MCF 10A (cell line): ENCODE measurements at regions not wholly inside any gene's neighbourhood (a gene's known extent, or its start where the extent isn't known, plus 50 kb on each side); places are given as distances from the start of the nearest gene placed in this dataset.
"Not testable (repeated sequence)": the region's sequence is repeated elsewhere in the genome, so short reads cannot be mapped to it uniquely, and the experiment has no call there.

Experiments used
- BruUV-seq: library from RNA; stranded (reverse); fragments of 400-500 nt; replicated peaks from 2 replicates; lab custom pipeline; 2021; lab: Mats Ljungman, UMichigan
- CTCF ChIA-PET: fragments of 300-600 bp; sonication (Branson Sonifier 250); formaldehyde crosslinking; extraction: SDS; loops from one replicate; lab custom pipeline; 2021; ENCODE audit warnings: antibody characterized with exemption, inconsistent platforms; lab: Yijun Ruan, JAX
- POLR2A ChIA-PET: fragments of 300-600, 350-650 bp; sonication (Branson Sonifier 250); formaldehyde crosslinking; extraction: SDS; loops from one replicate; lab custom pipeline; 2020; ENCODE audit warnings: antibody characterized with exemption, inconsistent platforms; lab: Yijun Ruan, JAX
- DNase-seq: peaks from one replicate; pipeline ENCODE4 v3.0.0-alpha.2; 2018; ENCODE audit not compliant: unreplicated experiment
- H3K27ac Mint-ChIP-seq: one replicate; pipeline ENCODE4 v1.8.0; 2022; ENCODE audit warnings: mild to moderate bottlenecking, low read depth, mixed read lengths; ENCODE audit not compliant: unreplicated experiment
- H3K27me3 Mint-ChIP-seq: one replicate; pipeline ENCODE4 v1.8.0; 2022; ENCODE audit warnings: mixed read lengths; ENCODE audit not compliant: insufficient read depth, unreplicated experiment
- H3K36me3 Mint-ChIP-seq: one replicate; pipeline ENCODE4 v1.8.0; 2022; ENCODE audit warnings: mild to moderate bottlenecking, moderate library complexity, mixed read lengths; ENCODE audit not compliant: insufficient read depth, unreplicated experiment
- H3K4me1 Mint-ChIP-seq: one replicate; pipeline ENCODE4 v1.8.0; 2022; ENCODE audit warnings: mixed read lengths; ENCODE audit not compliant: insufficient read depth, unreplicated experiment
- H3K4me3 Mint-ChIP-seq: one replicate; pipeline ENCODE4 v1.8.0; 2022; ENCODE audit warnings: mild to moderate bottlenecking, moderate library complexity, mixed read lengths; ENCODE audit not compliant: unreplicated experiment
- H3K9me3 Mint-ChIP-seq: one replicate; pipeline ENCODE4 v1.8.0; 2022; ENCODE audit warnings: mixed read lengths; ENCODE audit not compliant: unreplicated experiment
- intact Hi-C: fragments of 100-400 bp; cut with micrococcal nuclease; formaldehyde crosslinking; loops from 2 replicates; pipeline ENCODE4 v1.14.1; 2022
- TF ChIP-seq, protein P1 (sequence below): fragments of 200-600 bp; IDR thresholded peaks from one replicate; pipeline ENCODE4 v1.8.0; 2022; ENCODE audit warnings: antibody characterized with exemption, mild to moderate bottlenecking; ENCODE audit not compliant: unreplicated experiment

DNA sequence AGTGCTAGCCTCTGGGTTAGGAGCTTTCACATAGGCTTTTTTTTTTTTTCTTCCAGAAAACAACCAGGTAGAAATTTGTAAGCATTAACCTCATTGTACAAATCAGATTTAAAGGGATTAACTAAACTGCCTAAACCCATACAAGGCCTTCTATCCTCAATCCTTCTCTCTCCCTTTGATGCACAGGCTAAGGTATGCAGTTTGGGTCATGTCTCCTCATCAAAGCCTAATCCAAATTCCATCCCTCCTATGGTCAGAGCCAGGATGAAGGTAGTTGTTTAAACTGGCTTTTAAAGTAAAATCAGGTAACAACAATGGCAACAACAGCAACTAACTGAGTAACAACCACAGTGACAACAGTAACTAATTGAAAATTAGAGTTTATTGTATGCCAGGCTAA, 115.6 kb upstream of the SOX2 start:
- intact Hi-C loops = no loop called here
- no TSS peak for BruUV-seq
- POLR2A ChIA-PET = no interaction called here
- Mint-ChIP-seq H3K36me3 (no peaks in the 10 kb centered on the region), H3K4me3 (no peak overlapping the region), H3K27me3 (no peaks in the 10 kb centered on the region), H3K4me1 (no peaks in the 10 kb centered on the region), H3K27ac (no peak overlapping the region), H3K9me3 (no peaks in the 10 kb centered on the region)
- TF ChIP-seq, protein P1, sequence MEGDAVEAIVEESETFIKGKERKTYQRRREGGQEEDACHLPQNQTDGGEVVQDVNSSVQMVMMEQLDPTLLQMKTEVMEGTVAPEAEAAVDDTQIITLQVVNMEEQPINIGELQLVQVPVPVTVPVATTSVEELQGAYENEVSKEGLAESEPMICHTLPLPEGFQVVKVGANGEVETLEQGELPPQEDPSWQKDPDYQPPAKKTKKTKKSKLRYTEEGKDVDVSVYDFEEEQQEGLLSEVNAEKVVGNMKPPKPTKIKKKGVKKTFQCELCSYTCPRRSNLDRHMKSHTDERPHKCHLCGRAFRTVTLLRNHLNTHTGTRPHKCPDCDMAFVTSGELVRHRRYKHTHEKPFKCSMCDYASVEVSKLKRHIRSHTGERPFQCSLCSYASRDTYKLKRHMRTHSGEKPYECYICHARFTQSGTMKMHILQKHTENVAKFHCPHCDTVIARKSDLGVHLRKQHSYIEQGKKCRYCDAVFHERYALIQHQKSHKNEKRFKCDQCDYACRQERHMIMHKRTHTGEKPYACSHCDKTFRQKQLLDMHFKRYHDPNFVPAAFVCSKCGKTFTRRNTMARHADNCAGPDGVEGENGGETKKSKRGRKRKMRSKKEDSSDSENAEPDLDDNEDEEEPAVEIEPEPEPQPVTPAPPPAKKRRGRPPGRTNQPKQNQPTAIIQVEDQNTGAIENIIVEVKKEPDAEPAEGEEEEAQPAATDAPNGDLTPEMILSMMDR = no peak
- CTCF ChIA-PET = interaction anchor here (0.6 kb wide), 1 partner anchor 18 kb away, joined by 4 read pairs; no protein-coding TSS in a partner anchor
- DNase-seq = no peak

DNA sequence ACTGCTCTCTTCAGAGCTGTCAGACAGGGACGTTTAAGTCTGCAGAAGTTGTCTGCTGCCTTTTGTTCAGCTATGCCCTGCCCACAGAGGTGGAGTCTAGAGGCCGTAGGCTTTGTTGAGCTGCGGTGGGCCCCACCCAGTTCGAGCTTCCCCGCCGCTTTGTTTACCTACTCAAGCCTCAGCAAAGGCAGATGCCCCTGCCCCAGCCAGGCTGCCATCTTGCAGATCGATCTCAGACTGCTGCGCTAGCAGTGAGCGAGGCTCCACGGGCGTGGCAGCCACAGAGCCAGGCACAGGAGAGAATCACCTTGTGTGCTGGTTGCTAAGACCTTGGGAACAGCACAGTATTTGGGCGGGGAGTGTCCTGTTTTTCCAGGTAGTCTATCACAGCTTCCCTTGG, 120.8 kb upstream of the SOX2 start:
- not testable (repeated sequence) for BruUV-seq

DNA sequence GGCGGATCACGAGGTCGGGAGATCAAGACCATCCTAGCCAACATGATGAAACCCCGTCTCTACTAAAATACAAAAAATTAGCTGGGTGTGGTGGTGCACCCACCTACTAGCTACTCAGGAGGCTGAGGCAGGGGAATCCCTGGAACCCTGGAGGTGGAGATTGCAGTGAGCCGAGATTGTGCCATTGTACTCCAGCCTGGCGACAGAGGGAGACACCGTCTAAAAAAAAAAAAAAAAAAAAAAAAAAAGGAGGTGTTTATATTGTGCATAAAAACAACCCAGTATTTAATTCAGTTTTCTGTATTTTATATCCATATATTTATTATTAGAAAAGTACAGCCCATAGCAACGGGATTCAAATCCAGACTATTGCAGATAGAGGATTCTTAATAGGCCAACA, 129.1 kb upstream of the SOX2 start:
- ChIA-PET CTCF (interaction anchor here (0.6 to 0.7 kb wide), 2 partner anchors 17 to 84 kb away, joined by 3 to 4 read pairs; no protein-coding TSS in a partner anchor), POLR2A (interaction anchor here (1.0 kb wide), 2 partner anchors 12 to 21 kb away, joined by 3 to 4 read pairs; no protein-coding TSS in a partner anchor)
- Mint-ChIP-seq H3K4me1 (no peaks in the 10 kb centered on the region), H3K27ac (no peak overlapping the region), H3K9me3 (no peaks in the 10 kb centered on the region), H3K36me3 (no peaks in the 10 kb centered on the region), H3K4me3 (no peak overlapping the region), H3K27me3 (no peaks in the 10 kb centered on the region)
- BruUV-seq = no TSS peak
- TF ChIP-seq, protein P1 = no peak
- intact Hi-C loops = no loop called here
- DNase-seq = no peak

More for the DNA sequence above, 120.8 kb upstream of the SOX2 start:
- DNase-seq, POLR2A ChIA-PET, intact Hi-C loops, H3K4me1 Mint-ChIP-seq, H3K27me3 Mint-ChIP-seq, H3K27ac Mint-ChIP-seq, CTCF ChIA-PET, H3K36me3 Mint-ChIP-seq, H3K4me3 Mint-ChIP-seq: not testable (repeated sequence)
- H3K9me3 Mint-ChIP-seq = peaks cover 26% of the 10 kb centered on the region

DNA sequence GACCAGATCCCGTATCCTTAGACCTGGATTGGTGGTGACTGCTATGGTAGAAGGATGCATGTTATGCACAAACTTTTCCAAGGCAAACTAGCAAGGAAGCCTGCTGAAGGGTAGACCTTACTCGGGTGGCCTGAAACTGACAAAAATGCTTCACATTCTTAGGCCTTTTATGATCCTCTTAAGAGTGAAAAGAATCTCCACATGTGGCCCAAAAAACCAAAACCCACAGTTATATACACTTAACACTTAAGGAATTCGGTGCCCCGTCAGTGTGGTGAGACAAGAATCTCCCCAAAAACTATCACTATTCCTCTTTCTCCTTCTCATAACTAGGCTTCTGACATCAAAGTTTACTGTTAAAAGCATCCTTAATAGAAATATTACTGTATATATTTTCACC, 130.1 kb upstream of the SOX2 start:
- ChIA-PET CTCF (no interaction called here), POLR2A (no interaction called here)
- Mint-ChIP-seq H3K4me3 (no peak overlapping the region), H3K4me1 (no peaks in the 10 kb centered on the region), H3K27ac (no peak overlapping the region), H3K27me3 (no peaks in the 10 kb centered on the region), H3K36me3 (no peaks in the 10 kb centered on the region), H3K9me3 (no peaks in the 10 kb centered on the region)
- BruUV-seq = no TSS peak
- TF ChIP-seq, protein P1 = no peak
- no peak for DNase-seq
- intact Hi-C loops = no loop called here
